ENCODE measurements at regions not wholly inside any gene's neighbourhood (a gene's known extent, or its start where the extent isn't known, plus 50 kb on each side); places are given as distances from the start of the nearest gene placed in this dataset.
A peak's percentile ranks its signal among the peaks of the same experiment; 100 is the strongest.

DNA sequence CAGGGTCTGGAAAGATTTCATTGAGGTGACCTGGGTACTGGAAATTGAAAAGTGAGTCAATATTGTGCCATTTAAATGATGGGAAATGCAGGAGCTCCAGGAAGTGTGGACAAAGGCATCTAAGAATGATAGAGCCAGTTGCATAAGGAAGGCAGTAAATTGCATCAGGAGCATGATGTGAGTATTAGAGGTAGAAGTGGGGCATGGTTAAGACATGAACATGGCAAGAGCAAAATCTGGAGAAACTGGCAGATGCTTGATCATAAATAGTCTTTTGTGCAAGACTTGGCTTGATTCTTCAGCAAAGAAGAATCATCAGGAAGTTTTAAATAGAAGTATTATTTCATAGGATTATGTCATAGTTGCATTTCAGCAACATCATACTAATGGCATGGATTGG, 157.4 kb upstream of the PUM3 start:
- no peak for DNase-seq (ENCODE audit: low read depth, low spot score)

DNA sequence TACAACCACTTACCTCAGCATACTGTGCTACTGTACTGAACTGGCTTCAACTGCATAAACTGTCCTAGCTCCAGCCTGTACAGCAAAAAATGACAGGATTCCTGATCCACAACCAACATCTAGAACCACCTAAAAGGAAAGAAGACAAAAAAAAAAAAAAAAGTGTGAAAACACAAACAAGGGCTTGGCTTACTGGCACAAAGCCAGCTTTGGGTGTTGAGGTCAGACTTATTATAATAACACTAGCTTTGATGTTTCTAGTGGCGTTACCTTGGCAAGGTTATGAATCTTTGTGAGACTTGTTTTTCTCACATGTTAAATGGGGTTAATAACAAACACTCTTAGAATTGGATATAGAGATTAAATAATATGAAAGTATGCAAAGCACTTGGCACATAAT, 148.5 kb upstream of the PUM3 start:
- H3K27ac ChIP-seq, result no peak overlapping the region
- DNase-seq (ENCODE audit: low read depth, low spot score), result no peak

More for the DNA sequence above, 157.4 kb upstream of the PUM3 start:
- peak overlapping the region; percentile 62 for H3K27ac ChIP-seq

DNA sequence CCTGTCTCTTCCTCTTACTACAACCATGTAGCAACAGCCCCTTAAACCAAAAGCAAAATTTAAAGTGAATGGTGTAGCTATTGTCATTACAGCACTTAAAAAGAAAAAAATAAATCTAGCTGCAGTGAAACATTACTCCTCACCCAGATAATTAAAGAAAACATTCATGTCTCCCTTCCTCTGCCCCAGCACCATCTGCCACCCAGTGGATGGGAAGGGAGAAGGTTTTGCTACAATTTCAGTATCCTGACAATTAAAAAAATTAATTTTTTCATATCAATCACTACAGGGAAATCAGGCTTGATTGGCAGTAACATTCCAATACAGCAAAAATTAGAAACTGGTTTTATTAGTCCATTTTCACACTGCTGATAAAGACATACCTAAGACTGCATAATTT, 147.4 kb upstream of the PUM3 start:
- DNase-seq (ENCODE audit: low read depth, low spot score), result no peak
- H3K27ac ChIP-seq, result no peak overlapping the region

DNA sequence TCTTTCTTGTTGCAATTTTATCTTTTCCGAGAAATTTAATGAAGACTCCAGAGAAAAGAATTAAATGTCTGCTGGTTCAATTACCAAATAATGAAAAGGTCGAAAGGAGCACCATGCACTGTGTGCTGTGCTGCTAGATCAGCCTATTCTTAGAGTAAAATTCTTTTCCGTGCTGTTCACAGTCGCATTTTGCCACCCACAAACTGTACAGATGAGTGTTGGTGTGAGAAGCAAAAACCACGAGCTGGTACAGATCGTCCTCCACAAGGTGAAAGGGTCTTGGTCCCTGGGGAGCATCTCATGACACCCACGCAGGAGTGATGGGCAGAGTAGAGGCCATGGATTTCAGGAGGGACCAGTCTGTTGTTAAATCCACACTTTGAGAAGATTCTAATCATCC, 143.8 kb upstream of the PUM3 start:
- H3K27ac ChIP-seq, result no peak overlapping the region
- DNase-seq (ENCODE audit: low read depth, low spot score), result no peak

DNA sequence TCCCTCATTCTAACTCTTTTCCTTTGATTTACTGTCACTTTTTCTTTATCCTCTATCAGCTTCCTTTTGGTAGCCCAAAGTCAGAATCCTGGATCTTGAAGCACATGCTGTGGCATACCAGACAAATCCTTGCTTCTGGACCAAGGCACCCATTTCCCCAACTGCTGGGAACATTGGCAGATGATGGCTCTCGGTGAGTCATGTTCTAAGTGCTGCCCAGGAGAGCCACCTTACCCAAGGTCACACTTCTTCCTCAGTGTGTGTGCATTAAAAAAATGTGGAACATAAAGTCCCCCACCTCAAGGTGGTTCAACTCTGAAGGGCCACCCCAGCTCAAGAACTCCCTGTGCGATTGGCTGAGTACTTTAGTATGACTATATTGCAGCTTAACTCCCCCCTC, 141.4 kb upstream of the PUM3 start:
- DNase-seq (ENCODE audit: low read depth, low spot score), result no peak
- H3K27ac ChIP-seq, result no peak overlapping the region

DNA sequence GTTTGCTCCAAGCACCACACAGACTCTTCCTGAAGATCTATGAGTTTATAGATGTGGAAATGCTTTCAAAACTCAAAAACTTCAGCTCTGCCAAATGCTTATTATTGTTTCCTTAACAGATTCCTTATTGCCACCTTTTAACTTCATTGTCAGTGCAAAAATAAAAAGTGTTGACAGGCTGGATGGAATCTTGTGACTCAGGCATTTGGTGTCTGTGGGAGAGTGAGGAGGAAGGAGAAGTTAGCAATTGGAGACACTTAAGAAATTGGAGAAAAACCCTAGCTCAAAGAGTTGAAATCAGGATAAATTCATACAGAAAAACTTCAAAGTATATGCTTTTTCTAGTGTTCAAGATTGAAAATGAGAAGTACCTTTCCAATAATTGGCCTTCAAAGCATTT, 140.6 kb upstream of the PUM3 start:
- no peak overlapping the region for H3K27ac ChIP-seq
- DNase-seq (ENCODE audit: low read depth, low spot score), result no peak

DNA sequence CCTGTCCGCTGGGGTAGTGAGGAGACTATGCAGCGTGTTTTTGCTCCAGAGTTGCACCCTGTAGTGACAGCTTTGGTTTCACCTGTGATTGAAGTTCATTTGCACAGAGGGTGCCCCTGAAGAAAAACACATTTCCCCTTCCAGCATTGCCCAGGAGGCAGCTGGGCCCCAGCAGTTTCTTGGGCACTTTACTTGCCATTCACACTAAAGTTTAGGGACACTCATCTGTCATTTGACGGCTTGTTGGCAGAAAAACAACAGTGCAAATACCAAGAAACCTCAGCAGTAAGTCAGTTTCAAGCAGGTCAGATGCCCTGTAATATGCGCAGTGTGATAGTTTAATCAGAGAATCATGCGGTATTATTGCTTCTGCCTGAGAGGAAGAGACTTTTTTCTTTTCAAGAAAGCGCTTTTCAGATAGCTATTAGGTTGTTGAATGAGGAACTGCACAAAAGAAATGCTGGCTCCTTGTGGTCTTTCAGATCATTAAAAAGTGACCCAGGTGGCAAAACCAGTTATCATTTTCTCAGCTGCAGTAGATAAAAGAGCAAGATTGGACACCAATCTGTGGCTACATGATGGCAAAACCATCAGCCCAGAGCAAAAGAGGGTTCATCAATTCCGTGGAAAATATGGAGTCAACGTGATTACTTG, 136.2 kb upstream of the PUM3 start:
- H3K27ac ChIP-seq, result no peak overlapping the region
- DNase-seq (ENCODE audit: low read depth, low spot score), result no peak

DNA sequence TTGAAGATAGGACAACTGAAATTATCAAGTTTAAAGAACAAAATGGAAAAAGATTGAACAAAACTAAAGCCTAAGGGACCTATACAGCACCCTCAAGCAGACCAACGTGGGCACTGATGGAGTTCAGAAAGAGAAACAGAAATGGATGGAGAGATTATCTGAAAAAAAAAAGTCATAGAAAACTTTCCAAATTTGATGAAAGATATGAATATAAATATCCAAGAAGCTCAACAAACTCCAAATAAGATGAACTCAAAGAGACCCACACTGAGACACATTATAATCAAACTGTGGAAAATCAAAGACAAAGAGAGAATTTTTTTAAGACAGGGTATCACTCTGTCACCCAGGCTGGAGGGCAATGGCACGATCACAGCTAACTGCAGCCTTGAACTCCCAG, 128.6 kb upstream of the PUM3 start:
- H3K27ac ChIP-seq, result no peak overlapping the region
- DNase-seq (ENCODE audit: low read depth, low spot score), result no peak

DNA sequence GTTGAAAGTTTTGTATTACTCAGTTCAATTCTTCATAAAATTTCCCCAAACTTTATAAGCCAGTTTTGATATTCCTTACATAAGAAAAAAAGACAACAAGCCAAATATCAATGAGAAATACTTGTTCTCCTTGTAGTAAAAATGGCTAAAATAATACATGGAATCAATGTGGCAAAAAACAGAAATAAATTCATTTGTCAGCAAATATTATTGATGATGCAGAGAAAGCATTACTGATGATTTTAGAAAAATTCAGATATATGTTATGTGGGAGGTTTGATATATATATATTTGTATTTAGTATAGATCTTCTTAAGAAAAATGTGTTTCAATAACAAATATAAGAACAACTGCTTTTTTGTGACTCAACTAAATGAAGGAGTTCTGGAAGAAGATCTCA, 127.0 kb upstream of the PUM3 start:
- DNase-seq (ENCODE audit: low read depth, low spot score), result no peak
- H3K27ac ChIP-seq, result no peak overlapping the region

DNA sequence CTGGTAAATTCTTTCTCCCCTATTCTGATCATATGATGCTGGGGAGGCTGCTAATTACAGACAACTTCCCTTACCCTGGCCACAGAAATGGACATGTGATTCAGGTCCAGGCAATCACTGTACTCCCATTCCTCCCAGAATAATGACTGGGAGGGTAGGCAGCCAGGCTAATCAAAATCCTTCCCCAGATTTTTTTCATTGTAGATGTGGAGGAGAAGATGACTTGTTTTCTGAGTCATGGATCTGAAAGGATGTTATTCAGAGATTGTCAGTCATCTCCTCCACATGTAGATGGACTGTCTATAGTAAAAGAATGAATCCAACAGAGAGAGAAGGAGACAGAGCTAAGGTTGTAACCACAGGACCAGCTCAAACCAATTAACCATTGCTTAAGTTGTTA, 123.9 kb upstream of the PUM3 start:
- H3K27ac ChIP-seq, result no peak overlapping the region
- peak; percentile 22 for DNase-seq (ENCODE audit: low read depth, low spot score)

DNA sequence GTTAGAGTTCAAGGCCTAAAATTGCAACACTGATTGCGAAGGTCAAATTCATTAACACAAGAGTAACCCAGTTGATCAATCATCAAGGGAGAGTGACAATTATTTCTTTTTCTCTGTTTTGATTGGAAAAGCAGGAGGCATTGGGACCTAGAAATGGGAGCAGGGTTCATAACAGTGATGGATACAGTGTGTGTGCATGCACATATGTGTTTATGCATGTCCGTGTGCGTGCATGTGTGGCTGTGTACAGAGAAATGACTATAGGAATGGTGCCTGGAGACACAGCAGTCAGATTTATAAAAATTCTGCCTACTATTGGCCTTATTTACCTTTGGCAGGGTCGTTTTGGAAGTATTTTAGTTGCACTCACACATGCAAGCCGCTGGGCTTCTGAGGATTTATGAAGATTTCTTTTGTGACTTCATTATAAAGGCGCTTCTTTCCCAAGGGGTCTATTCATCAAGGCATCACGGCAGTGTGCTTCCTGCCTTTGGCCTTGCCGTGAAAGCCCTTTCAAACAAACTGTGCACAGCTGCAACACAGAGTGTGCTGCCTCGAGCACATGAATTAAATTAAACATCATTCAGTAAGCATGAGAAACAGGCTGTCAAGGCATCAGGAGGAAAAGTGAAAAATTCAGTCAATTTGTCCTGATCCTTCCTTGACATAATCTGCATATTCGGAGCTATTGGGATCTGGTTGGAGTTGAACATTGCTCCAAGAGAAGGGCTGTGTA, 122.8 kb upstream of the PUM3 start:
- H3K27ac ChIP-seq, result no peak overlapping the region
- DNase-seq (ENCODE audit: low read depth, low spot score), result no peak

DNA sequence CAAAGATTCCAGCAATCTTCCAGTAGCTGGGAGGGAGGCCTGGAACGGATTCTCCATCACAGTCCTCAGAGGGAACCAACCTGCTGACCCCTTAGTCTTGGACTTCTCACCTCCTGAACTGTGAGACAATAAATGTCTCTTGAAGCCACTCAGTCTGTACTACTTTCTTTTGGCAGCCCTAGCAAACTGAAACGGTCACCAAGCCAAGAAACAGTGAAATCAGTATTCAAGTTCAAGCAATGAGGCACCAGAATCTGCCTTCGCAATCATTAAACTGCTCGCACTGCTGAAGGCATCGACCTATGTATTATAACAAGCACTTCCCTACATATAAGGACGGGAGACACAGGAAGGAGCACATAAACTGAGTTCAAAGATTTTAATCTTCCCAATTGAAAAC, 120.6 kb upstream of the PUM3 start:
- DNase-seq (ENCODE audit: low read depth, low spot score), result no peak
- no peak overlapping the region for H3K27ac ChIP-seq

DNA sequence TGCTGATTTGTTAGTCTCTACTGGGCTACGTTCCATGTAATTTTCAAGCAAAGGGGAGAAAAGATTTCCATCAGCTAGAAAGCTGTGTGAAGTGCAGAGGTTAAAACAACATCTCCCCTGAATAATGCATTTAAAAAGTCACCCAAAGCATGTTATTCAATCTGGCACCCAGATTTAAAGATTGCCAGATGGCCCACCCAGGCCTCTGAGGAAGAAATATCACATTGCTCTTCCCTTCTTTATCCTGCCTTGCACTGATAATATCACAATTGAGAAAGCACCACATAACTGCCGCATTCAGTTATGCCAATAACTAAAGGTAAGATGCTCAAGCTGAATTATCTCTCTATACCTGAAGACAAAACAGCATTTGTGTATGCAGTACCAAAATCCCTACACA, 119.4 kb upstream of the PUM3 start:
- H3K27ac ChIP-seq, result no peak overlapping the region

DNA sequence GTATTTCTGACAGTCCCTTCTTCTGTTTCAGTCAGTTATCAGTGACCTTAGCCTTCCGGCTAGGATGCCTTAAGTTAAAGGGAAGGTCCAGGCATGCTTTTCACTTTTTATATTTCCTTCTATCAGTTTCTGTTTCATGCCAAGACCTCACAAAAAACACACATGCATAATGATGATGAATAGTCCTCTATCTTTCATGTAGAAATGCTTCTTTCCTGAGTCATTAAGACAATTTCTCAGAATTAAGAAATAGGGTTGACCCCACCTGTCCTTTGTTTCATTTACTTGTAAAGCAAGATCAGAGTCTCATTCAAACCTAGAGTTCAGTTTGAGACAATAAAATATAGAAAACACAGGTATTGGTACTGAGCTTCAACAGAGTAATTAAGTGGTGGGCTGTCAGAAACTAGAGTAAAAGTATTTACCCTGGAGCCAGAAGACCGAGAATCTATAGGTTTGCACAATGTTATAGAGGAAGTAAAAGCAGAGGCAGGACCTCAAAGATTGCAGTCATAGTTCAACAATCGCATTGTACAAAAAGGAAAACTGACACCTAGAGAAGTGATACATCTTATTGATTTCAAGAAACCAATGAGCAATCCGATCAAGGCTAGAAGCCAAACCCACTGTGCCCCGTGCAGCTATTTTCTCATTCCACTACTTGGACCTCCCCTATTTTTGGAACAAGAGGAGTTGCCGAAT, 118.7 kb upstream of the PUM3 start:
- no peak overlapping the region for H3K27ac ChIP-seq
- peak; percentile 12 for DNase-seq (ENCODE audit: low read depth, low spot score)

More for the DNA sequence above, 119.4 kb upstream of the PUM3 start:
- no peak for DNase-seq (ENCODE audit: low read depth, low spot score)

DNA sequence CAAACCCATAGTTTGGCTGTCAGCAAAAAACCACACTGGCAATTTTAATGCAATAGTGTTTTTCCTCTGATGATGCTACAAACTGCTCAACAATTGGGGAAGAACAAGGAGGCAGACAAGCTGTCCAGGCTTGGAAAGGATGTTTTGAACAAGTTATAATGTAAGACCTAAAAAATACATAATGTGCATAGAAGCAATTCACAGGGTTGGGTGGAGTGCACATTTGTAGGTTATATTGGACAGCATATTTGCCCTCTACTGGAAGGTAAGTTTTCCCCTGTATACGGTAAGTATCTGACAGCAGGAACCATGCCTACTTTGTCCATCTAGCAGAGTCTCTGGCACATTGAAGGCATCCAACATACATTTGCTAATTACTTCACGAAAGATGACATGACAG, 114.3 kb upstream of the PUM3 start:
- H3K27ac ChIP-seq, result no peak overlapping the region
- DNase-seq (ENCODE audit: low read depth, low spot score), result no peak

DNA sequence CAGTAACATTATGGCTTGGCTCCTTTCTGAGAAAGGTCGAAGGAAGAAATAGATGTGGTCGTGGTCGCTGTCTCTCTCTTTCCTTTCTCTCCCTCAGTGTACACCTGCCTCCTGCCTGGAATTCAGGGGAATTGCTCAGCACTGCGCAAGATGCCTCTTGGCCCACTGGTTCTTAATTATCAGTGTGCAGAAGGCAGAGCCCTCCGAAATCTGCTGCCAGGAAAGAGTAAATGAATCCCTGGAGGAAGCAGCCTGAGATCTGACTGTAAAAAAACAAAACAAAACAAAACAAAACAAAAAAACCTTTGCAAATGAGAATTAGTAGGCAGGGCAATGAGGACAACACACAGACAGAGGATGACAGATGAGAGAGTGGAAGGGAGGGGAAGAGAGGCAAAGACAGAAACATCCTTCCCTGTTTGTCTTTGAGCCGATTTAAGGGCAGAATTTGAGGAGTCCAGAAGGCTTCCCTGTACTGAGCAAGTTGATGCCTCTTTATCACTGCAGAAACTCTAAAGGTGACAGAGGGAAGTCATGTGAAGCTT, 113.8 kb upstream of the PUM3 start:
- no peak for DNase-seq (ENCODE audit: low read depth, low spot score)
- no peak overlapping the region for H3K27ac ChIP-seq

DNA sequence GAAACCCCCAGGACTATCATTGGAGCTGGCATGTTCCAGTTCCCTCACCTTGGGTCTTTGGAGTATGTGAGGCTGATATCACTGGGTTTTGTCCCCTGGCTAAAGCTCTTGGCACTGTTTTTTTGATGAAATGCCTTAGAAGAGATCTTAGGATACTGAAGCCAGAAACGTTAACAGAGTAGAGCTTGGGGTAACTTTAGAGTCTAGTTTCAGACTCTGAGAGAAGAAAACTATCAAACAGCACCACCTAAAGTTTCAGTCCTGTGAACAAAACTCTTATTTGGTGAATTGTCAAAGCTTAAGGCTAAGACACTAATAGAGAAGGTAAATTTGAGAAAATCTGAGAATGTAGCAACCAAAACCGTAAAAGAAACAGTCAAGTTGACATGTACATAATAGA, 111.7 kb upstream of the PUM3 start:
- DNase-seq (ENCODE audit: low read depth, low spot score), result no peak
- H3K27ac ChIP-seq, result no peak overlapping the region

DNA sequence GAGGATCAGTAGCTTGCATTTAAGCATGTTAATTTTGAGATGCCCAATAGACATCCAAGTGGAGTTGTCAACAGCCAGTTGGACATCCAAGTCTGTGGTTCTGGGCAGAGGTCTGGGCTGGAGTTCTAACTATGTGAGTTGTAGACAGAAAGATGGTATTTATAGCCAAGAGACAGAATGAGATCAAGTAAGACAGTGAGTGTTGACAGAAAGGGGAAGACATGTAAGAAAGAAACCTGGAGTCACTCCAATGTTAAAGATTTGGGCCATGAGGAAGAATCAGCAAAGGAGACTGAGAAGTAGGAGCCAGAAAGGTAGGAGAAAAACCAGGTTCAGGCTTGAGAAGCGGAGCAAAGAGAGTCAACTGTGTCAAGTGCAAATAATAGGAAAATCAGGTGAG, 95.5 kb upstream of the PUM3 start:
- no peak overlapping the region for H3K27ac ChIP-seq
- no peak for DNase-seq (ENCODE audit: low read depth, low spot score)

DNA sequence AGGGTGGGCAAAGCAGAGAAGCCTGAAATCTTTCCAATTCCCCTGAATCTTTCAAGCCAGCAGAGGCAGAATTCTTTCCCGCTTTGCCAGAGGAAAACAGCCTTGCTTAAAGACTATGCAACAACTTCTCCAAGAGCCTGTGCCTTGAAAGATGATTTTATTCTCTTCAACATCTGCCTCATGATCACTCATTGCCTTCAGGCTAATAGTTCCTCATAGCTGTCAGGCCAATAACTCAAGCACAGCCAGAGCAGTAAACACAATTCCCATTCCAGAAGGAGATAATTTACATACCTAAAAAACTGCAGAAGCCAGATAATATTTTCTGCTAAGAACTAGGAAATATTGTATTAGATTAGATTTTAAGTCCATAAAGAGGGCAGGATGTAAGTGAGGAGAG, 92.3 kb upstream of the PUM3 start:
- no peak for DNase-seq (ENCODE audit: low read depth, low spot score)
- H3K27ac ChIP-seq, result no peak overlapping the region

DNA sequence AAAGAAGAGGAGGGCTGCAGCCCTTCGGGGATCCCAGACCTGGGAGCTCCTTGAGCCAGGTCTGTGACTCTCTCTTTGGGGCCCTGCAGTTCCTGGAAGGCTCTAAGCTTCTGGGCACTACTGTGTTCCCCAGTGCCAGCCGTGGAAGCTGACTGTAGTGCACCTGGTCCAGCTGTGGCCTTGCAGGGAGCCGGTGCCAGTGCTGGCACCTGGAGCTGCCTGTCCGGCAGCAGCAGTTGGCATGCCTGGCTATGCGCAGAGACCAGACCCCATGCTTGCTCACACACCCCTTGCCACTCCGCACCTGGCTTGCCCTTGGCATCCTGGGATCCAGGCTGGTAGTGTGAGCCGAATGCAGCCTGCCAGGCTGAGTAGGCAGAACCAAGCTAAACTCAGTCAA, 91.0 kb upstream of the PUM3 start:
- no peak for DNase-seq (ENCODE audit: low read depth, low spot score)
- H3K27ac ChIP-seq, result no peak overlapping the region

DNA sequence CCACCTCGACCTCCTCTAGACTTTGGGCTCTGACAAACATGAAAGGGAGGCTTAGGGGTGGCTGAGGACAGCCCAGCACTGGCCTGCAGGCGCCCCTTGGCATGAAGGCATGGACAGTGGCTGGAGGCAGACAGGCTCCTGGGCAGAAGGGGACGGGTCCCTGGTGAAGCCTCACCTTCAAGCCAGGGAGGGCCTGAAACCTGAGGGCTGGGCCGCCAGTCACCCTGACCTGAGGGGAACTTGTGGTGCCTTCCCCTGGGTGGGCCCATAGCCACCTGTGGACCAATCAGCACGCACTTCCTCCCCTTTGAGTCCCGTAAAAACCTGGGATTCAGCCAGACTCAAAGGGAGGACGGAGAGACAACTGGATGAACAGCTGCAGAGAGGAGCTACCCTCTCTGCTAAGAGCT, 90.4 kb upstream of the PUM3 start:
- no peak for DNase-seq (ENCODE audit: low read depth, low spot score)
- H3K27ac ChIP-seq, result no peak overlapping the region

All from epithelial cell of prostate (primary cell).